ENCODE measurements at regions not wholly inside any gene's neighbourhood (a gene's known extent, or its start where the extent isn't known, plus 50 kb on each side); places are given as distances from the start of the nearest gene placed in this dataset.

GRCh38 chr3:139119331-139120025 lies 74.8 kb upstream of the PRR23C start:
- H3K27ac ChIP-seq = no peak overlapping the region
- H3K79me2 ChIP-seq = no peaks in the 10 kb centered on the region
- H3K4me3 ChIP-seq (ENCODE audit: low read depth, low read length) = no peak overlapping the region
- H3K9ac ChIP-seq = no peak overlapping the region
- TF ChIP-seq, protein P1, sequence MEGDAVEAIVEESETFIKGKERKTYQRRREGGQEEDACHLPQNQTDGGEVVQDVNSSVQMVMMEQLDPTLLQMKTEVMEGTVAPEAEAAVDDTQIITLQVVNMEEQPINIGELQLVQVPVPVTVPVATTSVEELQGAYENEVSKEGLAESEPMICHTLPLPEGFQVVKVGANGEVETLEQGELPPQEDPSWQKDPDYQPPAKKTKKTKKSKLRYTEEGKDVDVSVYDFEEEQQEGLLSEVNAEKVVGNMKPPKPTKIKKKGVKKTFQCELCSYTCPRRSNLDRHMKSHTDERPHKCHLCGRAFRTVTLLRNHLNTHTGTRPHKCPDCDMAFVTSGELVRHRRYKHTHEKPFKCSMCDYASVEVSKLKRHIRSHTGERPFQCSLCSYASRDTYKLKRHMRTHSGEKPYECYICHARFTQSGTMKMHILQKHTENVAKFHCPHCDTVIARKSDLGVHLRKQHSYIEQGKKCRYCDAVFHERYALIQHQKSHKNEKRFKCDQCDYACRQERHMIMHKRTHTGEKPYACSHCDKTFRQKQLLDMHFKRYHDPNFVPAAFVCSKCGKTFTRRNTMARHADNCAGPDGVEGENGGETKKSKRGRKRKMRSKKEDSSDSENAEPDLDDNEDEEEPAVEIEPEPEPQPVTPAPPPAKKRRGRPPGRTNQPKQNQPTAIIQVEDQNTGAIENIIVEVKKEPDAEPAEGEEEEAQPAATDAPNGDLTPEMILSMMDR (IDR thresholded peaks at IDR 0.05) = no peak
- H3K36me3 ChIP-seq (ENCODE audit: control insufficient read depth, insufficient read depth, low read length) = no peaks in the 10 kb centered on the region
- peaks cover 11% of the 10 kb centered on the region for H3K4me1 ChIP-seq
- H3K9me3 ChIP-seq (ENCODE audit: control insufficient read depth, low read length) = no peaks in the 10 kb centered on the region
- H2AFZ ChIP-seq = no peak overlapping the region
- H3K27me3 ChIP-seq (ENCODE audit: control insufficient read depth, insufficient read depth, low read length) = no peaks in the 10 kb centered on the region
- no peak overlapping the region for H3K4me2 ChIP-seq (ENCODE audit: low read length)

GRCh38 chr3:139120086-139121056 lies 75.7 kb upstream of the PRR23C start:
- TF ChIP-seq, protein P1 (IDR thresholded peaks at IDR 0.05) = no peak
- H3K4me1 ChIP-seq = peaks cover 11% of the 10 kb centered on the region
- no peaks in the 10 kb centered on the region for H3K36me3 ChIP-seq (ENCODE audit: control insufficient read depth, insufficient read depth, low read length)
- no peak overlapping the region for H3K9ac ChIP-seq
- H3K4me3 ChIP-seq (ENCODE audit: low read depth, low read length) = no peak overlapping the region
- no peak overlapping the region for H3K4me2 ChIP-seq (ENCODE audit: low read length)
- H3K79me2 ChIP-seq = no peaks in the 10 kb centered on the region
- H2AFZ ChIP-seq = peak overlapping the region; percentile 68
- H3K9me3 ChIP-seq (ENCODE audit: control insufficient read depth, low read length) = no peaks in the 10 kb centered on the region
- H3K27me3 ChIP-seq (ENCODE audit: control insufficient read depth, insufficient read depth, low read length) = no peaks in the 10 kb centered on the region
- no peak overlapping the region for H3K27ac ChIP-seq

DNA sequence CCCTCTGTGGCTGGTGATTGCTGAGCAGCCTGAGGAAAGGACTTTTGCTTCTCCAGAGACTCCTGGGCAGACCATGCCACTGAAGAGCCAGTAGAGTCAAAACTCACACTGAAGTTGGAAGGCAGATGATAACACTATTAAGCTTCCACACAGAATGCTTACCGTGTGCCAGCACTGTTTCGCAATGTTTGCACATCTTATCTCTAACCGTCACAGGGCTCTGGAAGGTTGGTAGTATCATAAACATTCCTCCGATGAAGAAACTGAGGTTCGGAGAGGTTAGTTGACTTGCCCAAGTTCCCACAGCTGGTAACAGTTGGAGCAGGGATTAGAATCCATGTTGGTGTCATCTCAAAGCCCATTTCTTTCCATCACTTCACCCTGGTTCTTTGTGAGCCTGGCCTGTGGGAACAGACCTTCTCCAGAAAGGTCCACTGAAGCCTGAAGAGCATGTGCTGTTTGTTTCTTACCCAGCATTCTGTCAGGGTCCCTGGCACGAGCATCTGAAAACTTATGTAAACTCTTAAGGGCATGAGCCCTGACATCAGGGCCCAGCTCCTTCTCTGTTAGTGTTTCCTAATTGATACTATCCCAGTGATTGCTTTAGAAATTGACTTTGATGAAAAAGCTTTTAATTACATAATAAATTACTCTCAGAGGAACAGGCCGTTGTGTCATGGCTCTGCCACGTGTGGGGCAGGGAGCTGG lies 77.0 kb upstream of the PRR23C start:
- H3K9ac ChIP-seq = no peak overlapping the region
- no peaks in the 10 kb centered on the region for H3K36me3 ChIP-seq (ENCODE audit: control insufficient read depth, insufficient read depth, low read length)
- H3K4me1 ChIP-seq = peaks cover 11% of the 10 kb centered on the region
- TF ChIP-seq, protein P1 (IDR thresholded peaks at IDR 0.05) = no peak
- no peaks in the 10 kb centered on the region for H3K9me3 ChIP-seq (ENCODE audit: control insufficient read depth, low read length)
- H3K4me2 ChIP-seq (ENCODE audit: low read length) = no peak overlapping the region
- H3K79me2 ChIP-seq = no peaks in the 10 kb centered on the region
- no peak overlapping the region for H3K27ac ChIP-seq
- no peak overlapping the region for H3K4me3 ChIP-seq (ENCODE audit: low read depth, low read length)
- no peaks in the 10 kb centered on the region for H3K27me3 ChIP-seq (ENCODE audit: control insufficient read depth, insufficient read depth, low read length)
- peak overlapping the region; percentile 68 for H2AFZ ChIP-seq

DNA sequence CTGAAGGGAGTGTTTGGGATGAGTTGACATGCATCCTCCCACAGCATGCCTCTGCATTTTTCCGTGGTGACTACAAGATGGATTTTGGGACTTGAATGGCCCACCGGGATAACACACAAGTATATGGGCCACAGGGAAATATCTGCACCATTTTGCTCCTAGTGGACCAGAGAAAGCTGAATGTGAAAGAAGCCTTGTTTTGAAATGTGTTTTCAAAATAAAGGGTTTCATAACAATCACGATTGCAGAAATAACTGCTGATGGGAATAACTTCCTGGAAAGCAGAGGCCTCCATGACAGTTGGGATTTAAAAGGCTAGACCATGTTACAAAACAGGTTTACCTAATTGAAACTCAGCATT lies 77.5 kb upstream of the PRR23C start:
- Histone ChIP-seq H2AFZ (peak overlapping the region; percentile 68), H3K4me3 (ENCODE audit: low read depth, low read length) (no peak overlapping the region), H3K4me2 (ENCODE audit: low read length) (no peak overlapping the region), H3K36me3 (ENCODE audit: control insufficient read depth, insufficient read depth, low read length) (no peaks in the 10 kb centered on the region), H3K9me3 (ENCODE audit: control insufficient read depth, low read length) (no peaks in the 10 kb centered on the region), H3K27me3 (ENCODE audit: control insufficient read depth, insufficient read depth, low read length) (no peaks in the 10 kb centered on the region), H3K27ac (no peak overlapping the region), H3K9ac (no peak overlapping the region), H3K4me1 (peaks cover 11% of the 10 kb centered on the region), H3K79me2 (no peaks in the 10 kb centered on the region)
- TF ChIP-seq, protein P1 (IDR thresholded peaks at IDR 0.05) = no peak

All from parathyroid adenoma (tissue), 2 donors.